Activated CD8-positive, alpha-beta memory T cell treated with anti-CD3 and anti-CD28 coated beads for 48 hours (primary cell): ENCODE measurements at regions not wholly inside any gene's neighbourhood (a gene's known extent, or its start where the extent isn't known, plus 50 kb on each side); places are given as distances from the start of the nearest gene placed in this dataset.
"Not testable (repeated sequence)": the region's sequence is repeated elsewhere in the genome, so short reads cannot be mapped to it uniquely, and the experiment has no call there.

Source experiments
- DNase-seq, 3 experiments: peaks; one replicate each; pipeline ENCODE4 v3.0.0-alpha.2; 2020; ENCODE audit warnings: low read depth in 2 of 3, low spot score in 2 of 3

- DNase-seq: no peak
Measured at GRCh38 chr5:167903659-167904058, 387.8 kb upstream of the WWC1 start.

- DNase-seq: no peak
Measured at GRCh38 chr5:167905919-167906853, 385.3 kb upstream of the WWC1 start.

GRCh38 chr5:167908606-167909005 lies 382.8 kb upstream of the WWC1 start:
- no peak for DNase-seq

GRCh38 chr5:167912941-167913665 lies 378.3 kb upstream of the WWC1 start:
- no peak for DNase-seq

GRCh38 chr5:167915237-167915636 lies 376.2 kb upstream of the WWC1 start:
- DNase-seq: no peak

- no peak for DNase-seq
Measured at GRCh38 chr5:167916261-167916691, 375.2 kb upstream of the WWC1 start.

- no peak for DNase-seq
Measured at GRCh38 chr5:167916706-167917105, 374.7 kb upstream of the WWC1 start.

- no peak for DNase-seq
Measured at GRCh38 chr5:167918184-167918812, 373.1 kb upstream of the WWC1 start.

- DNase-seq: no peak
Measured at GRCh38 chr5:167918813-167919483, 372.5 kb upstream of the WWC1 start.

GRCh38 chr5:167920589-167920988 lies 370.9 kb upstream of the WWC1 start:
- DNase-seq: no peak

- DNase-seq: no peak
Measured at GRCh38 chr5:167921796-167922195, 369.6 kb upstream of the WWC1 start.

- no peak for DNase-seq
Measured at GRCh38 chr5:167923396-167923795, 368.0 kb upstream of the WWC1 start.

GRCh38 chr5:167929841-167930240 lies 361.6 kb upstream of the WWC1 start:
- DNase-seq: no peak

GRCh38 chr5:167934551-167934971 lies 356.9 kb upstream of the WWC1 start:
- DNase-seq: no peak

GRCh38 chr5:167936022-167936421 lies 355.4 kb upstream of the WWC1 start:
- DNase-seq: no peak

GRCh38 chr5:167936944-167937634 lies 354.4 kb upstream of the WWC1 start:
- no peak for DNase-seq

- DNase-seq: no peak
Measured at GRCh38 chr5:167937635-167937998, 353.8 kb upstream of the WWC1 start.

- no peak for DNase-seq
Measured at GRCh38 chr5:167939686-167940085, 351.8 kb upstream of the WWC1 start.

GRCh38 chr5:167940911-167941310 lies 350.5 kb upstream of the WWC1 start:
- DNase-seq: no peak

- not testable (repeated sequence) for DNase-seq
Measured at GRCh38 chr5:167941556-167941955, 349.9 kb upstream of the WWC1 start.

- no peak for DNase-seq
Measured at GRCh38 chr5:167943343-167943742, 348.1 kb upstream of the WWC1 start.
